ENCODE measurements at regions not wholly inside any gene's neighbourhood (a gene's known extent, or its start where the extent isn't known, plus 50 kb on each side); places are given as distances from the start of the nearest gene placed in this dataset.

- no peak overlapping the region for H3K4me3 Mint-ChIP-seq
- no peak overlapping the region for H3K27ac Mint-ChIP-seq
- H3K9me3 Mint-ChIP-seq, result no peaks in the 10 kb centered on the region
- H3K9me3 ChIP-seq (ENCODE audit: control insufficient read depth in 1 of 2, insufficient read depth in 1 of 2, low read length in 2 of 2), result peaks cover 0 to 4% of the 10 kb centered on the region in 2 experiments
- DNase-seq, result peak in 1 of 14 experiments; percentile 4
- H3K27ac ChIP-seq (ENCODE audit: low read depth in 1 of 2, low read length in 2 of 2), result no peak overlapping the region
- H3K27me3 ChIP-seq (ENCODE audit: control insufficient read depth in 1 of 2, insufficient read depth in 2 of 2, low read length in 2 of 2), result no peaks in the 10 kb centered on the region
- no peaks in the 10 kb centered on the region for H3K27me3 Mint-ChIP-seq
- H3K4me1 ChIP-seq (ENCODE audit: insufficient read depth, low read length), result no peaks in the 10 kb centered on the region
- H3K36me3 ChIP-seq (ENCODE audit: insufficient read depth, low read length), result no peaks in the 10 kb centered on the region
- CTCF ChIA-PET, result no interaction called here
- no peak overlapping the region for H3K4me3 ChIP-seq (ENCODE audit: low read length)
- TF ChIP-seq CTCF (IDR thresholded peaks at IDR 0.05), result no peak
- no peak for ATAC-seq (ENCODE audit: poor library complexity)
- H3K4me1 Mint-ChIP-seq (ENCODE audit: low read depth), result no peaks in the 10 kb centered on the region
- H3K36me3 Mint-ChIP-seq (ENCODE audit: low read depth), result no peaks in the 10 kb centered on the region
- POLR2A ChIA-PET, result no interaction called here
- intact Hi-C loops (cut with DNase I, micrococcal nuclease), result no loop called here
These were observed 248.6 kb downstream of the LOXHD1 start for GRCh38 chr18:46408334-46408987.

- Histone ChIP-seq H3K27ac (ENCODE audit: low read depth in 1 of 2, low read length in 2 of 2) (no peak overlapping the region), H3K4me1 (ENCODE audit: insufficient read depth, low read length) (no peaks in the 10 kb centered on the region), H3K36me3 (ENCODE audit: insufficient read depth, low read length) (no peaks in the 10 kb centered on the region), H3K4me3 (ENCODE audit: low read length) (no peak overlapping the region), H3K9me3 (ENCODE audit: control insufficient read depth in 1 of 2, insufficient read depth in 1 of 2, low read length in 2 of 2) (no peaks in the 10 kb centered on the region), H3K27me3 (ENCODE audit: control insufficient read depth in 1 of 2, insufficient read depth in 2 of 2, low read length in 2 of 2) (no peaks in the 10 kb centered on the region)
- Mint-ChIP-seq H3K4me3 (no peak overlapping the region), H3K27ac (no peak overlapping the region), H3K9me3 (no peaks in the 10 kb centered on the region), H3K4me1 (ENCODE audit: low read depth) (no peaks in the 10 kb centered on the region), H3K36me3 (ENCODE audit: low read depth) (no peaks in the 10 kb centered on the region), H3K27me3 (no peaks in the 10 kb centered on the region)
- POLR2A ChIA-PET, result no interaction called here
- intact Hi-C loops (cut with DNase I, micrococcal nuclease), result no loop called here
- DNase-seq (no peak), ATAC-seq (ENCODE audit: poor library complexity) (no peak)
- CTCF ChIA-PET, result no interaction called here
- no peak for TF ChIP-seq CTCF (IDR thresholded peaks at IDR 0.05)
These were observed 245.7 kb downstream of the LOXHD1 start for GRCh38 chr18:46411191-46411828.

- Histone ChIP-seq H3K4me3 (ENCODE audit: low read length) (no peak overlapping the region), H3K36me3 (ENCODE audit: insufficient read depth, low read length) (no peaks in the 10 kb centered on the region), H3K9me3 (ENCODE audit: control insufficient read depth in 1 of 2, insufficient read depth in 1 of 2, low read length in 2 of 2) (no peaks in the 10 kb centered on the region), H3K27me3 (ENCODE audit: control insufficient read depth in 1 of 2, insufficient read depth in 2 of 2, low read length in 2 of 2) (no peaks in the 10 kb centered on the region), H3K27ac (ENCODE audit: low read depth in 1 of 2, low read length in 2 of 2) (no peak overlapping the region), H3K4me1 (ENCODE audit: insufficient read depth, low read length) (no peaks in the 10 kb centered on the region)
- DNase-seq, result no peak
- ChIA-PET POLR2A (no interaction called here), CTCF (interaction anchor here (1.0 kb wide), 1 partner anchor 1337 kb away, joined by 3 read pairs; no protein-coding TSS in a partner anchor)
- no peak for TF ChIP-seq CTCF (IDR thresholded peaks at IDR 0.05)
- H3K27ac Mint-ChIP-seq, result no peak overlapping the region
- H3K9me3 Mint-ChIP-seq, result no peaks in the 10 kb centered on the region
- no peaks in the 10 kb centered on the region for H3K36me3 Mint-ChIP-seq (ENCODE audit: low read depth)
- H3K4me1 Mint-ChIP-seq (ENCODE audit: low read depth), result no peaks in the 10 kb centered on the region
- H3K27me3 Mint-ChIP-seq, result no peaks in the 10 kb centered on the region
- H3K4me3 Mint-ChIP-seq, result no peak overlapping the region
- ATAC-seq (ENCODE audit: poor library complexity), result no peak
- intact Hi-C loops (cut with DNase I, micrococcal nuclease), result no loop called here
These were observed 244.9 kb downstream of the LOXHD1 start for GRCh38 chr18:46411867-46412690.

Data from CD4-positive, alpha-beta T cell (primary cell).